Progenitor cell of endocrine pancreas (in vitro differentiated cells): ENCODE measurements at regions not wholly inside any gene's neighbourhood (a gene's known extent, or its start where the extent isn't known, plus 50 kb on each side); places are given as distances from the start of the nearest gene placed in this dataset.

Source experiments
- DNase-seq: peaks from one replicate; pipeline ENCODE4 v3.0.0; 2021; ENCODE audit warnings: low spot score; ENCODE audit not compliant: unreplicated experiment
- H3K27ac Mint-ChIP-seq: 2 replicates; pipeline ENCODE4 v1.8.0; 2021; ENCODE audit warnings: mild to moderate bottlenecking, moderate library complexity, mixed read lengths
- H3K27me3 Mint-ChIP-seq: 2 replicates; pipeline ENCODE4 v1.8.0; 2021; ENCODE audit warnings: mixed read lengths
- H3K36me3 Mint-ChIP-seq: 2 replicates; pipeline ENCODE4 v1.8.0; 2022; ENCODE audit warnings: mixed read lengths; ENCODE audit not compliant: insufficient read depth
- H3K4me1 Mint-ChIP-seq: 2 replicates; pipeline ENCODE4 v1.8.0; 2021; ENCODE audit warnings: low read depth, mixed read lengths
- H3K4me3 Mint-ChIP-seq: 2 replicates; pipeline ENCODE4 v1.8.0; 2021; ENCODE audit warnings: low read depth, mild to moderate bottlenecking, moderate library complexity, mixed read lengths
- H3K9me3 Mint-ChIP-seq: 2 replicates; pipeline ENCODE4 v1.8.0; 2021; ENCODE audit warnings: low read depth, mixed read lengths
- TF ChIP-seq, protein P1 (sequence below): fragments of 200-600 bp; sonication (generic); IDR thresholded peaks from one replicate; pipeline ENCODE4 v1.5.0; 2021; ENCODE audit warnings: antibody characterized with exemption, mild to moderate bottlenecking; ENCODE audit not compliant: unreplicated experiment

DNA sequence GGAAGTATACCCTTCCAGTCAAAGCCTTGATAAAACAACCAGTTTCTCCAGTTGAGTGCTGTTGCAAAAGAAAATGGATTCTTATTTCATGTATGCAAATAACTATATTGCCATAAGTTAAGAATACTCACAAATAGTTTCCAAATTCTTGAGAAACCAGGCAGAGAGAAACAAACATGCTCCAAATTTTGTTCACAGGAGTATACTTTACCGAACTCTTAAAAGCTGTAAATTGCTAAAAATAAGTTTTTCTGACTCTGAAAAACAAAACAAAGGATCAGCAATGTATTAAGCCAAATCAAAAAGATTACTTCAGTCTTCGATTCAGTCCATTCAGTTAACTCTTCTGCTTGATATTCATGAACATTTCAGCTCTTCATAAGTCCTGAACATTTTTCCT, 646.5 kb downstream of the MCTP2 start:
- DNase-seq: no peak
- TF ChIP-seq, protein P1, sequence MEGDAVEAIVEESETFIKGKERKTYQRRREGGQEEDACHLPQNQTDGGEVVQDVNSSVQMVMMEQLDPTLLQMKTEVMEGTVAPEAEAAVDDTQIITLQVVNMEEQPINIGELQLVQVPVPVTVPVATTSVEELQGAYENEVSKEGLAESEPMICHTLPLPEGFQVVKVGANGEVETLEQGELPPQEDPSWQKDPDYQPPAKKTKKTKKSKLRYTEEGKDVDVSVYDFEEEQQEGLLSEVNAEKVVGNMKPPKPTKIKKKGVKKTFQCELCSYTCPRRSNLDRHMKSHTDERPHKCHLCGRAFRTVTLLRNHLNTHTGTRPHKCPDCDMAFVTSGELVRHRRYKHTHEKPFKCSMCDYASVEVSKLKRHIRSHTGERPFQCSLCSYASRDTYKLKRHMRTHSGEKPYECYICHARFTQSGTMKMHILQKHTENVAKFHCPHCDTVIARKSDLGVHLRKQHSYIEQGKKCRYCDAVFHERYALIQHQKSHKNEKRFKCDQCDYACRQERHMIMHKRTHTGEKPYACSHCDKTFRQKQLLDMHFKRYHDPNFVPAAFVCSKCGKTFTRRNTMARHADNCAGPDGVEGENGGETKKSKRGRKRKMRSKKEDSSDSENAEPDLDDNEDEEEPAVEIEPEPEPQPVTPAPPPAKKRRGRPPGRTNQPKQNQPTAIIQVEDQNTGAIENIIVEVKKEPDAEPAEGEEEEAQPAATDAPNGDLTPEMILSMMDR: no peak
- no peaks in the 10 kb centered on the region for H3K27me3 Mint-ChIP-seq
- H3K36me3 Mint-ChIP-seq: peaks cover 2% of the 10 kb centered on the region
- peaks cover 7% of the 10 kb centered on the region for H3K9me3 Mint-ChIP-seq
- no peak overlapping the region for H3K4me3 Mint-ChIP-seq
- H3K4me1 Mint-ChIP-seq: no peaks in the 10 kb centered on the region
- H3K27ac Mint-ChIP-seq: no peak overlapping the region

DNA sequence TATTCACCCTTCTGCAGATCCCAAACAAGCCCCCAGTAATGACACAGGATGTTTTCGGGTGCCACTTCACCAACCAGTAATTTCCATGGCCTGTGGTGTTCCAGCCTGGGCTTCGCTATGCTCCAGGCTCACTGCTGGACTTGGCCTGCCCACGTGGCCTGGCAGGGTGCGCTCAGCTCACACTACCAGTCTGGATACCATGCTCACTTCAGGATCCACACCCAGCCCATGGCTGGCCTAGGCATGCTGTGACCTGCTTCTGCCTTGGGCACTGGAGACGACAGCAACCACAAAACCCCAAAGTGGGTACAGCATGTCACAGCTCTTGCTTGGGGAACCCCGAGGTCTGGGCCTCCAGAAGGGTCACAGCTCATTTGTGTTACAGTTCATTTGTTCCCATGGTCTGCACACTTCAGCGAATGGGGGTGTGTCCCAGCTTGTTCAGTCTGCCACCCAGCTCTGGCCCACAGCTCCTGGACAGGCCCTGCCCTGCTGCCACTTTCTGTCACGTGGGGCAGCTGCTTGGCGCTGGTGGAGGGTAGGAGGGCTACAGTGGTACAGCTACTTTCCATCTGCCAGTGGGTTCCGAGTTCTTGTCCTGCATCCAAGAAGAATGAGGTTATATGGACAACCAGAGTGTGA, 650.8 kb downstream of the MCTP2 start:
- TF ChIP-seq, protein P1: no peak
- no peaks in the 10 kb centered on the region for H3K4me1 Mint-ChIP-seq
- no peak overlapping the region for H3K4me3 Mint-ChIP-seq
- H3K27me3 Mint-ChIP-seq: no peaks in the 10 kb centered on the region
- peaks cover 20% of the 10 kb centered on the region for H3K9me3 Mint-ChIP-seq
- no peak overlapping the region for H3K27ac Mint-ChIP-seq
- no peak for DNase-seq
- H3K36me3 Mint-ChIP-seq: peaks cover 2% of the 10 kb centered on the region

DNA sequence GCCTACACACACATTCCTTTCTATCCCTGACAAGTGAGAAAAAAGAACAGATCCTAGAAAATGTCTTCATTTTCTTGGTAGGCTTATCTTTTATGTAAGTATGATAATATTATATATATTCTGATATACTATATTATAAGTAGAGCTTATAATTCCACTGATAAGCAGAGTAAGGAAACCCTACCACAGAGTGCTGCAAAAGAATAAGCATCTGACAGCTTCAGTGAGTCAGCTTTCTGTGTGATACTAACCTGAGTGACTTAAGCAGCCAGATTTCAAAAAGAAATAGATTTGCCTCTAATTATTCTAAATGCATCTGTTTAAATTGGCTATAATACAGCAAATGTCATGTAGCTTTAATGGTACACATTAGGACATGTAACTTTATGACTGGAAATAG, 656.0 kb downstream of the MCTP2 start:
- no peak for DNase-seq
- Mint-ChIP-seq H3K4me3 (no peak overlapping the region), H3K36me3 (no peaks in the 10 kb centered on the region), H3K4me1 (no peaks in the 10 kb centered on the region), H3K9me3 (peaks cover 19% of the 10 kb centered on the region), H3K27ac (no peak overlapping the region), H3K27me3 (no peaks in the 10 kb centered on the region)
- TF ChIP-seq, protein P1: no peak

DNA sequence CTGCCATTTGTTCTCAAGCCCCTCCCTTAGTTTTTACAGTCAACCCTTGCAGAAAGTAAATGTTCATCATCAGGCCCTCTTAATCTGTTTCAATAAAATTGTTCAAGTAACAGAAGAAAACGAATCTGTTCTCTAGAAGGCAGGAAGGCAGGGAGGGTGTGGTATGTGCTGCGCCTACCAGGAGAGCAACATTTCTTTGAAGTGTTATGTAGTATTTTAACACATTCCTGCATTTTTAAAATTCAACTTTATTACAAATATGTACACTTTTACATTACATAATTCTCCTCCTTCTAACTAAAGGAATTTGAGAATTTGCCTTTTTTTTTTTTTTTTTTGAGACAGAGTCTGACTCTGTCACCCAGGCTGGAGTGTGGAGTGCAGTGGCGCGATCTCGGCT, 657.8 kb downstream of the MCTP2 start:
- peaks cover 12% of the 10 kb centered on the region for H3K9me3 Mint-ChIP-seq
- no peaks in the 10 kb centered on the region for H3K27me3 Mint-ChIP-seq
- no peak overlapping the region for H3K27ac Mint-ChIP-seq
- no peak overlapping the region for H3K4me3 Mint-ChIP-seq
- H3K4me1 Mint-ChIP-seq: peaks cover 2% of the 10 kb centered on the region
- no peaks in the 10 kb centered on the region for H3K36me3 Mint-ChIP-seq
- no peak for DNase-seq
- TF ChIP-seq, protein P1: no peak

DNA sequence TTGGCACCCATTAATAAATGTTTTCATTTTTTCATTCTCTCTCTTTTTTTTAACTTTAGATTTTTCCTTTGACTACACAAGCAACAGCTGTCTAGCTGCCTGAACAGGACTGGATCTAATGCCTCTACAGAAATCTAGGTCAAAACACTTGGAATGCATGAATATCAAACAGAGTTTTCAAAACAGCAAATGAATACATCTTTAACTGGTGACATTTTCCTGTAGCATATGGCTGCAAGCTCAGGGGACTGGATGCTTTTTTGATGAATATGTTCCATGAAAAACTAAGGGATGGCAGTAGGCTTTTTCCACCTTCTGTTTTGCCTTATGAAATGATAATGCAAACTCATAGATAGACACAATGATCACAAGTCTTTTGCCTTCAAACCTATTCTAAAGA, 661.7 kb downstream of the MCTP2 start:
- Mint-ChIP-seq H3K4me3 (no peak overlapping the region), H3K9me3 (peaks cover 16% of the 10 kb centered on the region), H3K4me1 (peaks cover 5% of the 10 kb centered on the region), H3K27me3 (no peaks in the 10 kb centered on the region), H3K27ac (no peak overlapping the region), H3K36me3 (peaks cover 2% of the 10 kb centered on the region)
- no peak for DNase-seq
- TF ChIP-seq, protein P1: no peak
